Erythroblast (primary cell): ENCODE measurements at regions not wholly inside any gene's neighbourhood (a gene's known extent, or its start where the extent isn't known, plus 50 kb on each side); places are given as distances from the start of the nearest gene placed in this dataset.

ENCODE experiments used
- GATA1 ChIP-seq: IDR thresholded peaks from 2 replicates; pipeline ENCODE4 v1.6.1; 2011; ENCODE audit warnings: low read depth, mild to moderate bottlenecking, control low read depth, low read length, moderate library complexity
- POLR2A ChIP-seq: IDR thresholded peaks from 2 replicates; pipeline ENCODE4 v1.6.1; 2011; ENCODE audit warnings: mild to moderate bottlenecking, low read length

DNA sequence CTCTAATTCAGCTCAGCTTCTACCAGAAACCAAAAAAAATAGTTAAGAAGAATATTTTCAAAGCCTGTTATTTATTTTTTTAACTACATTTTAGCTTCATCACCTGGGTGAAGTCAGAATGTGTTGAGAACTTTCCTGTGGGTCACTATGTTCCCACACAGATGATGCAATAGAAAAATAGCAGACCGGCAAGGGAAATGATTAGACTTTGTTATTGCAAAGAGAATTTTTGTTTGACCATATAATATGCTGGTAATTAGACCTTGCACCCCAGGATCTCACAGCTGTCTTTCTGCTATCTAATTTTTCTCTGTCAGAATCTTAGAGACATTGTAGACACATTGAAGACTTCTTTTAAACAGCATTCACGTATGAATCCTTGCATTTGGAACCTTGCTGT, 299.3 kb downstream of the TBX15 start:
- TF ChIP-seq POLR2A: no peak
- TF ChIP-seq GATA1: no peak
